BE2C (cell line): ENCODE measurements at regions not wholly inside any gene's neighbourhood (a gene's known extent, or its start where the extent isn't known, plus 50 kb on each side); places are given as distances from the start of the nearest gene placed in this dataset.
A peak's percentile ranks its signal among the peaks of the same experiment; 100 is the strongest.

Experiments used
- DNase-seq: peaks from one replicate; pipeline ENCODE4 v3.0.0-alpha.2; 2020
- H3K27me3 ChIP-seq: fragments of 250-450 bp; sonication (Bioruptor Pico); 2 replicates; pipeline ENCODE4 v1.5.1; 2020; ENCODE audit warnings: mild to moderate bottlenecking
- H3K36me3 ChIP-seq: fragments of 250-450 bp; sonication (Bioruptor Pico); 2 replicates; pipeline ENCODE4 v1.5.1; 2020; ENCODE audit warnings: mild to moderate bottlenecking
- H3K4me1 ChIP-seq: fragments of 250-450 bp; sonication (Bioruptor Pico); 2 replicates; pipeline ENCODE4 v1.5.1; 2020
- H3K4me3 ChIP-seq: 2 replicates; pipeline ENCODE4 v1.5.1; 2011; ENCODE audit warnings: low read depth, low read length
- H3K9me3 ChIP-seq: fragments of 250-450 bp; sonication (Bioruptor Pico); 2 replicates; pipeline ENCODE4 v1.5.1; 2020
- CTCF ChIP-seq: IDR thresholded peaks from 2 replicates; pipeline ENCODE4 v1.5.1; 2012; ENCODE audit warnings: mild to moderate bottlenecking, low read depth, low read length

- H3K9me3 ChIP-seq = no peaks in the 10 kb centered on the region
- TF ChIP-seq CTCF = no peak
- peak; percentile 51 for DNase-seq
- no peak overlapping the region for H3K4me3 ChIP-seq
- H3K4me1 ChIP-seq = no peaks in the 10 kb centered on the region
- H3K27me3 ChIP-seq = no peaks in the 10 kb centered on the region
- no peaks in the 10 kb centered on the region for H3K36me3 ChIP-seq
Observed at GRCh38 chr1:222370081-222370912, 177.6 kb downstream of the HHIPL2 start.

- no peak for DNase-seq
- Histone ChIP-seq H3K9me3 (no peaks in the 10 kb centered on the region), H3K36me3 (no peaks in the 10 kb centered on the region), H3K4me3 (no peak overlapping the region), H3K4me1 (no peaks in the 10 kb centered on the region), H3K27me3 (no peaks in the 10 kb centered on the region)
- no peak for TF ChIP-seq CTCF
Observed at GRCh38 chr1:222369148-222369547, 178.8 kb downstream of the HHIPL2 start.

GRCh38 chr1:222358100-222358499 lies 189.8 kb downstream of the HHIPL2 start:
- no peak for DNase-seq
- no peaks in the 10 kb centered on the region for H3K27me3 ChIP-seq
- TF ChIP-seq CTCF = no peak
- no peaks in the 10 kb centered on the region for H3K9me3 ChIP-seq
- H3K4me1 ChIP-seq = no peaks in the 10 kb centered on the region
- no peaks in the 10 kb centered on the region for H3K36me3 ChIP-seq
- no peak overlapping the region for H3K4me3 ChIP-seq

- H3K36me3 ChIP-seq = no peaks in the 10 kb centered on the region
- DNase-seq = no peak
- H3K27me3 ChIP-seq = no peaks in the 10 kb centered on the region
- TF ChIP-seq CTCF = no peak
- H3K4me1 ChIP-seq = no peaks in the 10 kb centered on the region
- no peak overlapping the region for H3K4me3 ChIP-seq
- no peaks in the 10 kb centered on the region for H3K9me3 ChIP-seq
Observed at GRCh38 chr1:222357252-222357651, 190.7 kb downstream of the HHIPL2 start.

- H3K9me3 ChIP-seq = no peaks in the 10 kb centered on the region
- no peaks in the 10 kb centered on the region for H3K36me3 ChIP-seq
- peak; percentile 15 for DNase-seq
- no peaks in the 10 kb centered on the region; the same call in none of the 2 replicates for H3K27me3 ChIP-seq
- no peaks in the 10 kb centered on the region for H3K4me1 ChIP-seq
- no peak for TF ChIP-seq CTCF
- H3K4me3 ChIP-seq = no peak overlapping the region
Observed at GRCh38 chr1:222347627-222348026, 200.3 kb downstream of the HHIPL2 start.

- no peak for TF ChIP-seq CTCF
- Histone ChIP-seq H3K27me3 (no peaks in the 10 kb centered on the region; the same call in none of the 2 replicates), H3K4me3 (no peak overlapping the region), H3K36me3 (no peaks in the 10 kb centered on the region), H3K9me3 (no peaks in the 10 kb centered on the region), H3K4me1 (no peaks in the 10 kb centered on the region)
- DNase-seq = no peak
Observed at GRCh38 chr1:222346955-222347354, 200.9 kb downstream of the HHIPL2 start.
